Activated gamma-delta T cell treated with Interleukin-2 at 50 U/mL for 16 hours (primary cell): ENCODE measurements at regions not wholly inside any gene's neighbourhood (a gene's known extent, or its start where the extent isn't known, plus 50 kb on each side); places are given as distances from the start of the nearest gene placed in this dataset.

Source experiments
- DNase-seq: peaks from one replicate; pipeline ENCODE4 v3.0.0-alpha.2; 2020

- no peak for DNase-seq
These were observed 349.2 kb upstream of the MAD2L1 start for GRCh38 chr4:120415896-120416295.

- no peak for DNase-seq
These were observed 340.3 kb upstream of the MAD2L1 start for GRCh38 chr4:120406960-120407359.

- no peak for DNase-seq
These were observed 336.6 kb upstream of the MAD2L1 start for GRCh38 chr4:120403296-120403695.

- no peak for DNase-seq
These were observed 333.8 kb upstream of the MAD2L1 start for GRCh38 chr4:120400441-120400840.

- no peak for DNase-seq
These were observed 333.2 kb upstream of the MAD2L1 start for GRCh38 chr4:120399826-120400225.

GRCh38 chr4:120395746-120396145, 329.1 kb upstream of the MAD2L1 start:
- DNase-seq, result no peak

- no peak for DNase-seq
These were observed 289.2 kb upstream of the MAD2L1 start for GRCh38 chr4:120355881-120356280.

GRCh38 chr4:120354381-120354780, 287.7 kb upstream of the MAD2L1 start:
- DNase-seq, result no peak

GRCh38 chr4:120353235-120353634, 286.6 kb upstream of the MAD2L1 start:
- no peak for DNase-seq

GRCh38 chr4:120352739-120353138, 286.1 kb upstream of the MAD2L1 start:
- DNase-seq, result no peak

GRCh38 chr4:120348948-120349347, 282.3 kb upstream of the MAD2L1 start:
- no peak for DNase-seq

- DNase-seq, result no peak
These were observed 281.9 kb upstream of the MAD2L1 start for GRCh38 chr4:120348521-120348920.

GRCh38 chr4:120331486-120332370, 265.1 kb upstream of the MAD2L1 start:
- DNase-seq, result no peak

- no peak for DNase-seq
These were observed 262.7 kb upstream of the MAD2L1 start for GRCh38 chr4:120329386-120329785.

- no peak for DNase-seq
These were observed 260.6 kb upstream of the MAD2L1 start for GRCh38 chr4:120327276-120327675.

GRCh38 chr4:120319046-120319767, 252.6 kb upstream of the MAD2L1 start:
- no peak for DNase-seq

GRCh38 chr4:120318196-120318846, 251.7 kb upstream of the MAD2L1 start:
- DNase-seq, result no peak

- DNase-seq, result no peak
These were observed 251.1 kb upstream of the MAD2L1 start for GRCh38 chr4:120317713-120318112.

GRCh38 chr4:120316416-120316815, 249.8 kb upstream of the MAD2L1 start:
- DNase-seq, result no peak

GRCh38 chr4:120314969-120315368, 248.3 kb upstream of the MAD2L1 start:
- DNase-seq, result no peak

- no peak for DNase-seq
These were observed 238.2 kb upstream of the MAD2L1 start for GRCh38 chr4:120304801-120305200.

- no peak for DNase-seq
These were observed 233.0 kb upstream of the MAD2L1 start for GRCh38 chr4:120299631-120300030.

- no peak for DNase-seq
These were observed 226.7 kb upstream of the MAD2L1 start for GRCh38 chr4:120293341-120293740.

GRCh38 chr4:120291541-120291940, 224.9 kb upstream of the MAD2L1 start:
- DNase-seq, result no peak
